A673 (cell line): ENCODE measurements at regions not wholly inside any gene's neighbourhood (a gene's known extent, or its start where the extent isn't known, plus 50 kb on each side); places are given as distances from the start of the nearest gene placed in this dataset.

ENCODE experiments used
- BruUV-seq: library from RNA; stranded (reverse); fragments of 400-500 nt; replicated peaks from 2 replicates; lab custom pipeline; 2021; lab: Mats Ljungman, UMichigan
- CTCF ChIA-PET: fragments of 300-600 bp; sonication (Branson Sonifier 250); formaldehyde crosslinking; loops from one replicate; lab custom pipeline; 2022; ENCODE audit warnings: antibody characterized with exemption; lab: Charles Lee
- POLR2A ChIA-PET: fragments of 300-600 bp; sonication (Branson Sonifier 250); formaldehyde crosslinking; loops from one replicate; lab custom pipeline; 2022; ENCODE audit warnings: antibody characterized with exemption; ENCODE audit not compliant: low non-redundant PET; lab: Charles Lee
- DNase-seq: peaks from one replicate; pipeline ENCODE4 v3.0.0-alpha.2; 2015; ENCODE audit warnings: low spot score
- H3K27ac ChIP-seq: fragments of 200-600 bp; sonication (generic); 2 replicates; pipeline ENCODE4 v1.5.1; 2016; ENCODE audit warnings: mixed run types, low read depth, mild to moderate bottlenecking, mixed read lengths, antibody characterized with exemption, low read length; ENCODE audit not compliant: poor library complexity, severe bottlenecking
- H3K27me3 ChIP-seq: fragments of 200-600 bp; sonication (generic); replicated peaks from 2 replicates; pipeline ENCODE4 v1.6.1; 2017; ENCODE audit warnings: mixed run types, low read depth, mild to moderate bottlenecking, mixed read lengths, antibody characterized with exemption, low read length; ENCODE audit not compliant: insufficient read depth, poor library complexity
- H3K36me3 ChIP-seq: fragments of 200-600 bp; sonication (generic); 2 replicates; pipeline ENCODE4 v1.6.1; 2016; ENCODE audit warnings: mixed run types, mild to moderate bottlenecking, mixed read lengths, antibody characterized with exemption, low read length; ENCODE audit not compliant: insufficient read depth, poor library complexity, severe bottlenecking
- H3K4me1 ChIP-seq: fragments of 200-600 bp; sonication (generic); 2 replicates; pipeline ENCODE4 v1.6.1; 2017; ENCODE audit warnings: mixed run types, mild to moderate bottlenecking, mixed read lengths, antibody characterized with exemption, low read length; ENCODE audit not compliant: insufficient read depth, poor library complexity, severe bottlenecking
- H3K4me3 ChIP-seq: fragments of 200-600 bp; sonication (generic); 2 replicates; pipeline ENCODE4 v1.5.1; 2016; ENCODE audit warnings: low read depth, mixed run types, mild to moderate bottlenecking, mixed read lengths, low read length; ENCODE audit not compliant: poor library complexity, severe bottlenecking
- H3K9me3 ChIP-seq: fragments of 200-600 bp; sonication (generic); 2 replicates; pipeline ENCODE4 v1.6.1; 2016; ENCODE audit warnings: mixed run types, low read depth, mild to moderate bottlenecking, mixed read lengths, antibody characterized with exemption, low read length; ENCODE audit not compliant: poor library complexity, severe bottlenecking
- EZH2 ChIP-seq: fragments of 200-600 bp; sonication (generic); IDR thresholded peaks from 2 replicates; pipeline ENCODE4 v1.6.1; 2017; ENCODE audit warnings: borderline replicate concordance, low read depth, mild to moderate bottlenecking, mixed read lengths, antibody characterized with exemption, low read length; ENCODE audit not compliant: poor library complexity, severe bottlenecking
- intact Hi-C: fragments of 100-400 bp; cut with micrococcal nuclease; formaldehyde crosslinking; loops from one replicate; pipeline ENCODE4 v1.10.0; 2022; ENCODE audit not compliant: unreplicated experiment
- TF ChIP-seq, protein P1 (sequence below): fragments of 300-800, 200-600 bp; sonication (generic); conservative IDR thresholded peaks from 2 replicates; pipeline ENCODE4 v1.5.1; 2017; ENCODE audit warnings: low read depth, mild to moderate bottlenecking, antibody characterized with exemption, low read length, moderate library complexity, mixed read lengths

DNA sequence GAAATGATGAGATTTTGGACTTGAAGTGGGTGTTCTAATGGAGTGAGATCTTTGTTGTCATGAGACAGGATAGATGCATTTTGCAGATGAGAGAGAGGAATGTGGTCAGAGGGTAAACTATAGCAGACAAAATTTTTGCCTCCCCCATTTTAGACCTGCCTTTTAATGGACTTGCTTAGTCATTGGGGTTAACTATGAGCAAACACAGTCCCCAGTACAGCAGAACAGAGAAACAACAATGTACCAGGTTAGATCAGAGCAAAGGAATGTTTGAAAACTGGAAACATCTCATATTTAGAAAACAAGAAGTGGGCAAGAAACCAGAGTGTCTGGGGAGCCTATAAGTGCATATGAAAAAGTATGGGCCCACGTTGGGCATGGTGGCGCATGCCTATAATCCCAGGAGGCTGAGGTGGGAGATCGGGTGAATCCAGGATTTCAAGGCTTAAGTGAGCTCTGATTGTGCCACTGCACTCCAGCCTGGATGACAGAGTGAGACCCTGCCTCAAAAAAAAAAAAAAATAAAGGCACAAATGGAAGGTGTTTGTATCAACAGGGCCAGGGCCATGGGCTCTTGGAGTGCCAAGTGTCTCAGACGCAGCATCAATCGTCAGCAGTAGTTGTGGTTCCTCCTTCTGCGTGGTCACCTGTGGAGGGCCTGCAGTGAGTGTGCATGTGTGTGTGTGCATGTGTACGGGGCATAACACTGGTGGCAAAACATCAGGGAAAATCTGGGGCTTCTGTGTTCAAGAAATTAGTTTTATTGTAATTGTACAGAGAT is 214.4 kb upstream of the S1PR3 start:
- ChIA-PET POLR2A (interaction anchor here (0.7 kb wide), 1 partner anchor 193 kb away, joined by 5 read pairs; no protein-coding TSS in a partner anchor), CTCF (no interaction called here)
- no peaks in the 10 kb centered on the region for H3K9me3 ChIP-seq
- TF ChIP-seq EZH2: no peak
- TF ChIP-seq, protein P1, sequence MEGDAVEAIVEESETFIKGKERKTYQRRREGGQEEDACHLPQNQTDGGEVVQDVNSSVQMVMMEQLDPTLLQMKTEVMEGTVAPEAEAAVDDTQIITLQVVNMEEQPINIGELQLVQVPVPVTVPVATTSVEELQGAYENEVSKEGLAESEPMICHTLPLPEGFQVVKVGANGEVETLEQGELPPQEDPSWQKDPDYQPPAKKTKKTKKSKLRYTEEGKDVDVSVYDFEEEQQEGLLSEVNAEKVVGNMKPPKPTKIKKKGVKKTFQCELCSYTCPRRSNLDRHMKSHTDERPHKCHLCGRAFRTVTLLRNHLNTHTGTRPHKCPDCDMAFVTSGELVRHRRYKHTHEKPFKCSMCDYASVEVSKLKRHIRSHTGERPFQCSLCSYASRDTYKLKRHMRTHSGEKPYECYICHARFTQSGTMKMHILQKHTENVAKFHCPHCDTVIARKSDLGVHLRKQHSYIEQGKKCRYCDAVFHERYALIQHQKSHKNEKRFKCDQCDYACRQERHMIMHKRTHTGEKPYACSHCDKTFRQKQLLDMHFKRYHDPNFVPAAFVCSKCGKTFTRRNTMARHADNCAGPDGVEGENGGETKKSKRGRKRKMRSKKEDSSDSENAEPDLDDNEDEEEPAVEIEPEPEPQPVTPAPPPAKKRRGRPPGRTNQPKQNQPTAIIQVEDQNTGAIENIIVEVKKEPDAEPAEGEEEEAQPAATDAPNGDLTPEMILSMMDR: no peak
- intact Hi-C loops: loop anchor here (5.0 kb wide), 1 partner anchor 45 kb away; no protein-coding TSS in a partner anchor
- H3K4me3 ChIP-seq: no peak overlapping the region
- TSS peak; percentile 71 for BruUV-seq
- no peak for DNase-seq
- H3K36me3 ChIP-seq: no peaks in the 10 kb centered on the region
- H3K27me3 ChIP-seq: no peaks in the 10 kb centered on the region
- peak overlapping the region; percentile 81 for H3K27ac ChIP-seq
- H3K4me1 ChIP-seq: peaks cover 66% of the 10 kb centered on the region

DNA sequence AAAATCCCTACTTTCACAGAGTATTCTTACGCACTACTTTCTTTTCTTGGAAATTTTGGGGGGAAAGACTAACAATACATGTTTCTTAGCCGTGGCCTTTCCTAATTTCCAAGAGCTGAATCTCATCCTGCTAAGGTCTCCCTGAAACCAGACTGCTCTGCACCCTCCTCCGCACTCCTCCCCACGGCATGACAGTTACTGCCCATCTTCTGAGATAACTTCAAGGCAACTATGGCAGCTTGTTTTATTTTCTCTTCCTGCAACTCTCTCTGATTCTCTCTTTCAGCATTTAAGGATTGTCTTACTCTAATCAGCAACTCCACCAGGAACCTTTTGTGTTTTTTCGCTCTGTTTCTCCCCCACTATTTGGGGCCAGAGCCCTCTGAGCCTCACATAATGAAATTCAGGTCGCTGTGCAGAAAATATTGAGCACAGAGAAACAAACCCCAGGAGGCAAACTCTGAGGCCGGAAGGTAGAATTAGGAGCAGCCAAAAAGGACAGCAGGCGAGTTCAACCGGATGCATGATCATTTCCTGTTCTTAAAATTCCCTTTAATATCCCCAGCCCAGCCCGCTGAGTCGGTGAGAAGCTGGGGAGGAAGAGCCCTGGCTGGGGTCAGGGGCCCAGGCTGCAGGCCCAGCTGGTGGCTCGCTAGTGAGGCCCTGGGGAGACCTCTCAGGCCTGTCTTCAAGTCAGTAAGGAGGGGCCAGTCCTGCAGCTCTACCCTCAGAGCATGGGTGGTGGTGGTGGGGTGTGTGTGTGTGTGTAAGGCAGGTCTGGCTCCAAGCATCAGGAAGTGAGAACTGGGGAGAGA is 213.6 kb upstream of the S1PR3 start:
- peak; percentile 98 for DNase-seq
- H3K27me3 ChIP-seq: no peaks in the 10 kb centered on the region
- H3K4me1 ChIP-seq: peaks cover 71% of the 10 kb centered on the region
- no peaks in the 10 kb centered on the region for H3K36me3 ChIP-seq
- peak overlapping the region; percentile 81 for H3K27ac ChIP-seq
- no peak overlapping the region for H3K4me3 ChIP-seq
- BruUV-seq: no TSS peak
- intact Hi-C loops: loop anchor here (5.0 kb wide), 1 partner anchor 45 kb away; no protein-coding TSS in a partner anchor
- H3K9me3 ChIP-seq: no peaks in the 10 kb centered on the region
- TF ChIP-seq EZH2: no peak
- TF ChIP-seq, protein P1: no peak
- ChIA-PET CTCF (interaction anchor here (0.6 kb wide), 1 partner anchor 15 kb away, joined by 3 read pairs; no protein-coding TSS in a partner anchor), POLR2A (interaction anchor here (0.5 to 0.8 kb wide), 3 partner anchors 10 to 193 kb away, joined by 4 to 5 read pairs (median 4); no protein-coding TSS in a partner anchor)

DNA sequence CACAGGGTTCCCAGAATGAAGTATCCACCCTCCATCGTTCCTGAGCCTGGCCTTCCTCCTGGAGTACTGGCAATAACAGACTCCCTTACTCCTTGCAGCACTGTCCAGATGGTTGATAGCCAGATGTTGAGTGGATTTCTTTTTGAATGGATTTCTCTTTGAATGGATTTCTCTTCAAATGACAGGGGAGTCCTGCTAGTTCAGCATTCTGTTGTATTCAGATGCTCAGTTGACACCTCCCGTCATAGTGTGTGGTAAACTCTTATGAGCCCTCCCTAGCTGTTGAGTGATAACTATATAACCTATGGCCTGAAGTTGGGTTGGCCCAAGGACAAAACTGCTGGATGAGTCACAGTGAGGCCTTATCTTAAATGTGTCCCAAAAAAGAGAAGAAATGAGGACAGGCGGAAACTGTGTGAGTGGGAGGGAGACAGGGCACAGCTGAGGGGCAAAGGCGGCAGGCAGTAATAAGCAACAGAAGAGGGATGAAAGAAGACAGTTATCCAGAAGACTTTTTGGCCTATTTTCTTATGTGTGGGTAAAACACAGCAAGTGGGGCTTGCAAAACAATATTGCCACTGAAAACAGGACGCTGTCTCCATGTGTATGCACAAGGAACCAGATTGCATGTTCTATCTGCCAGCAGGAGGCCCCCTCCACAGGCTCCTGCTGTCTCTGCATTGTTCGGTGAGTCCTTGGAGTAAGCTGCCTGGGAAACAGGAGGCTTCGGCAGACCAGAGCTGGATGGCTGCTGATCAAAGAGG is 209.5 kb upstream of the S1PR3 start:
- H3K4me3 ChIP-seq: no peak overlapping the region
- ChIA-PET CTCF (interaction anchor here (0.6 to 1.3 kb wide), 4 partner anchors 9 to 497 kb away, joined by 3 to 8 read pairs (median 3); no protein-coding TSS in a partner anchor), POLR2A (no interaction called here)
- no peaks in the 10 kb centered on the region for H3K9me3 ChIP-seq
- peak; percentile 93 for DNase-seq
- peaks cover 44% of the 10 kb centered on the region for H3K4me1 ChIP-seq
- no peaks in the 10 kb centered on the region for H3K36me3 ChIP-seq
- peak overlapping the region; percentile 24 for H3K27ac ChIP-seq
- no TSS peak for BruUV-seq
- intact Hi-C loops: loop anchor here (5.0 kb wide), 1 partner anchor 210 kb away; the partner anchor contains the start of gene S1PR3
- H3K27me3 ChIP-seq: no peaks in the 10 kb centered on the region
- TF ChIP-seq EZH2: no peak
- TF ChIP-seq, protein P1: peak; percentile 75
